ENCODE measurements at regions not wholly inside any gene's neighbourhood (a gene's known extent, or its start where the extent isn't known, plus 50 kb on each side); places are given as distances from the start of the nearest gene placed in this dataset.

- Histone ChIP-seq H3K27me3 (ENCODE audit: control insufficient read depth in 5 of 5, insufficient read depth in 4 of 5, low read length in 5 of 5) (no peaks in the 10 kb centered on the region), H3K4me3 (ENCODE audit: low read depth in 1 of 5, low read length in 5 of 5) (no peak overlapping the region), H3K27ac (ENCODE audit: low read depth, low read length) (no peak overlapping the region), H3K9me3 (ENCODE audit: control insufficient read depth in 5 of 5, low read length in 5 of 5) (no peaks in the 10 kb centered on the region), H3K9ac (ENCODE audit: low read length in 5 of 5) (no peak overlapping the region), H3K36me3 (ENCODE audit: control insufficient read depth in 5 of 5, insufficient read depth in 5 of 5, low read length in 5 of 5) (no peaks in the 10 kb centered on the region), H3K4me1 (ENCODE audit: control insufficient read depth in 5 of 5, insufficient read depth in 5 of 5, low read length in 5 of 5) (peaks cover 0 to 11% (median 0%) of the 10 kb centered on the region in 5 donors)
These were observed 75.6 kb upstream of the APCDD1 start for GRCh38 chr18:10378688-10379420.

DNA sequence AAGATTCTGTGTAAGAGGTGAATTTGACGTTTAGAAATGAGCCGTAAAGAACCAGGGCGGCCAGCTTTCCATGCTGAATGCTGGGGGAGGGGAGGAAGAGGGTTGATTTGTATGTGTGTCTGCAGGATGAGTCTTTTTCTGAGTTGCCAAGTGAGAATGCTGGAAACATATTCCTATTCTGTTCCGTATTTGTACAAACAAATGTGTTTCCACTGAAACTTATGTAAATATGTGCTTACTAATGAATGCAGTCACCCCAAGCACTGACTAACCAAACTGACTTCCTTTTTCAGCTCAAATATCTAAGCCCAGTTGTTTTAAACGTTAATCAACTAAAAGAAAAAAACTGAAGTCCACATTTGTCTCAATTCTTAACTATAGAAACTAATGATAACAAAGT, 74.9 kb upstream of the APCDD1 start:
- Histone ChIP-seq H3K9me3 (ENCODE audit: control insufficient read depth in 5 of 5, low read length in 5 of 5) (no peaks in the 10 kb centered on the region), H3K36me3 (ENCODE audit: control insufficient read depth in 5 of 5, insufficient read depth in 5 of 5, low read length in 5 of 5) (no peaks in the 10 kb centered on the region), H3K27me3 (ENCODE audit: control insufficient read depth in 5 of 5, insufficient read depth in 4 of 5, low read length in 5 of 5) (no peaks in the 10 kb centered on the region), H3K4me1 (ENCODE audit: control insufficient read depth in 5 of 5, insufficient read depth in 5 of 5, low read length in 5 of 5) (peaks cover 0 to 11% (median 0%) of the 10 kb centered on the region in 5 donors), H3K27ac (ENCODE audit: low read depth, low read length) (no peak overlapping the region), H3K9ac (ENCODE audit: low read length in 5 of 5) (no peak overlapping the region), H3K4me3 (ENCODE audit: low read depth in 1 of 5, low read length in 5 of 5) (no peak overlapping the region)

DNA sequence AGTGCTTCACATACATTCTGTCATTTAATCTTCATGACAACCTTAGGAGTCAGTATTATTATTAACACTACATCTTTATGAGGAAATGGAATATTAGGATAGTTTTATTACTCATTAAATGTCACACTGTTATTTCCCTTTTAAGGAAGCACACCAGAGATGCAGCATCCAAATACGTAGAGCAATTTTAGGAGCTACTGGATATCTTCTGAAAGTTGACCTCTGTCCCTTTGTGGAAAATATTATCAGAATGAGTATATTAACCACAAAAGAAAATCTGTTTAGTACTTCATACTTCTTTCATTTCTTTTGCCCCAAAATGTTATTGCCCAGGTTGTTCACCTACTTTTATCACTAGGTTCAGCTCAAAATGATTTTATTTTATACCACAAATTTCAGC, 72.9 kb upstream of the APCDD1 start:
- Histone ChIP-seq H3K4me1 (ENCODE audit: control insufficient read depth in 5 of 5, insufficient read depth in 5 of 5, low read length in 5 of 5) (peaks cover 0 to 17% (median 10%) of the 10 kb centered on the region in 5 donors), H3K4me3 (ENCODE audit: low read depth in 1 of 5, low read length in 5 of 5) (no peak overlapping the region), H3K27ac (ENCODE audit: low read depth, low read length) (no peak overlapping the region), H3K27me3 (ENCODE audit: control insufficient read depth in 5 of 5, insufficient read depth in 4 of 5, low read length in 5 of 5) (no peaks in the 10 kb centered on the region), H3K9me3 (ENCODE audit: control insufficient read depth in 5 of 5, low read length in 5 of 5) (no peaks in the 10 kb centered on the region), H3K36me3 (ENCODE audit: control insufficient read depth in 5 of 5, insufficient read depth in 5 of 5, low read length in 5 of 5) (no peaks in the 10 kb centered on the region), H3K9ac (ENCODE audit: low read length in 5 of 5) (no peak overlapping the region)

DNA sequence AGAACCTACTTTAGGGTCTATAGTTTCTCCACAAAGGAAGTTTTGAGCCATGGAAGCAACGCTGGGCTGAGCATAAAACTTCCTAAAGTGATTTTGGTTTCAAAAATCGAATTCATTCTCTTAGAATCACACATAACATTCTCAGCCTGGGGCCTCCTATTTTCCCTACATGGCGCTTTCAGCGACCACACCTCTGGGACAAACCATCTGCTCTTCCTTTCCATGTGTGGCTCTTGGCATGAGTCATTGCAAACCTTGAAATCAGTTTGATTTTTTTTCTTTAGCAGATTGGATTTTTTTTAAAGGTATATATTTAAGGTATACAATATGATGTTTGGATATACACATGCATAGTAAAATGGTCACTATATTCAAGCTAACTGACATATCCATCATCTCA, 72.5 kb upstream of the APCDD1 start:
- no peak overlapping the region for H3K9ac ChIP-seq (ENCODE audit: low read length in 5 of 5)
- H3K9me3 ChIP-seq (ENCODE audit: control insufficient read depth in 5 of 5, low read length in 5 of 5), result no peaks in the 10 kb centered on the region
- no peak overlapping the region for H3K27ac ChIP-seq (ENCODE audit: low read depth, low read length)
- H3K27me3 ChIP-seq (ENCODE audit: control insufficient read depth in 5 of 5, insufficient read depth in 4 of 5, low read length in 5 of 5), result no peaks in the 10 kb centered on the region
- H3K4me3 ChIP-seq (ENCODE audit: low read depth in 1 of 5, low read length in 5 of 5), result no peak overlapping the region
- peaks cover 0 to 17% (median 13%) of the 10 kb centered on the region in 5 donors for H3K4me1 ChIP-seq (ENCODE audit: control insufficient read depth in 5 of 5, insufficient read depth in 5 of 5, low read length in 5 of 5)
- H3K36me3 ChIP-seq (ENCODE audit: control insufficient read depth in 5 of 5, insufficient read depth in 5 of 5, low read length in 5 of 5), result no peaks in the 10 kb centered on the region

DNA sequence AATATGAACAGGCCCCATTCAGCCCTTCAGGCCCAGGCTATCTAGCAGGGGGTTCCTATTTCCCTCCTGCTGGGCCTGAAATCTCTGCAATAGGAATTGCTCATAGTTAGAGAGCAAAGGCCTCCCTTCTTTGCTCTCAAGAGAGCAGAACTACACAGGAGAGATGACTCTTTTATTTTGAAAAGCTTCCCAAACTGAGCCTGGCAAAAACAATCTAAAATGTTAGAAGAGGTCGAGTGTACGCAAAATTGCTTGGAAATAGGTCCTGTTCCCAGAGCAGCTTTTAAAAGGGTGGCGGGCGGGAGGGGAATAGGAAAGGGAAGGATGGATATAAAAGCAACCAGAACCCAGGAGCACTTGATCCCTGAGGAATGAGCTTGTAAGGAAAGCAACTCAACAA, 68.4 kb upstream of the APCDD1 start:
- Histone ChIP-seq H3K36me3 (ENCODE audit: control insufficient read depth in 5 of 5, insufficient read depth in 5 of 5, low read length in 5 of 5) (no peaks in the 10 kb centered on the region), H3K4me3 (ENCODE audit: low read depth in 1 of 5, low read length in 5 of 5) (no peak overlapping the region), H3K27me3 (ENCODE audit: control insufficient read depth in 5 of 5, insufficient read depth in 4 of 5, low read length in 5 of 5) (no peaks in the 10 kb centered on the region), H3K9ac (ENCODE audit: low read length in 5 of 5) (no peak overlapping the region), H3K4me1 (ENCODE audit: control insufficient read depth in 5 of 5, insufficient read depth in 5 of 5, low read length in 5 of 5) (peaks cover 0 to 16% (median 7%) of the 10 kb centered on the region in 5 donors), H3K27ac (ENCODE audit: low read depth, low read length) (peak overlapping the region; percentile 34), H3K9me3 (ENCODE audit: control insufficient read depth in 5 of 5, low read length in 5 of 5) (no peaks in the 10 kb centered on the region)

GRCh38 chr18:10386956-10387355, 67.5 kb upstream of the APCDD1 start:
- no peaks in the 10 kb centered on the region for H3K9me3 ChIP-seq (ENCODE audit: control insufficient read depth in 5 of 5, low read length in 5 of 5)
- no peaks in the 10 kb centered on the region for H3K27me3 ChIP-seq (ENCODE audit: control insufficient read depth in 5 of 5, insufficient read depth in 4 of 5, low read length in 5 of 5)
- no peak overlapping the region for H3K9ac ChIP-seq (ENCODE audit: low read length in 5 of 5)
- no peak overlapping the region for H3K4me3 ChIP-seq (ENCODE audit: low read depth in 1 of 5, low read length in 5 of 5)
- peaks cover 0 to 16% (median 7%) of the 10 kb centered on the region in 5 donors for H3K4me1 ChIP-seq (ENCODE audit: control insufficient read depth in 5 of 5, insufficient read depth in 5 of 5, low read length in 5 of 5)
- no peak overlapping the region for H3K27ac ChIP-seq (ENCODE audit: low read depth, low read length)
- H3K36me3 ChIP-seq (ENCODE audit: control insufficient read depth in 5 of 5, insufficient read depth in 5 of 5, low read length in 5 of 5), result no peaks in the 10 kb centered on the region

DNA sequence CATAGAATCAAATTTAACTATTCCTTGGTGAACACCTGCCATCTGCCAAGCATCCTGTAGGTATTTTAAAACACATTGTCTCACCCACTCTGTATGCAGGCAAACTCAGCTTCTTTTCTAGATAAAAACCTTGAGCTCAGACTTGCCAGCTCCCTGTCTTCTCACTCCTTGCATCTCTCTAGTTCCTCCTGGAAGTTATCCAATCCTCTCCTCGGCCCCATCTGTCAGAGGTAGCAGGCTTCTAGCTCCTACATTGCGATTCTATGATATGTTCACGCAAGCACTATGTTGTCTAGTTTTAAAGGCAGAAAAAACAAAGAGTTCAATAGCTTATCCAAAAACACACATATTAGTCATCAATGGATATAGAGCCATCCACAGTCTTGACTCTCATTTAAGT, 67.0 kb upstream of the APCDD1 start:
- no peak overlapping the region for H3K9ac ChIP-seq (ENCODE audit: low read length in 5 of 5)
- H3K27me3 ChIP-seq (ENCODE audit: control insufficient read depth in 5 of 5, insufficient read depth in 4 of 5, low read length in 5 of 5), result no peaks in the 10 kb centered on the region
- H3K27ac ChIP-seq (ENCODE audit: low read depth, low read length), result no peak overlapping the region

GRCh38 chr18:10388373-10388772, 66.1 kb upstream of the APCDD1 start:
- H3K9ac ChIP-seq (ENCODE audit: low read length in 5 of 5), result no peak overlapping the region
- no peaks in the 10 kb centered on the region for H3K36me3 ChIP-seq (ENCODE audit: control insufficient read depth in 5 of 5, insufficient read depth in 5 of 5, low read length in 5 of 5)
- H3K4me1 ChIP-seq (ENCODE audit: control insufficient read depth in 5 of 5, insufficient read depth in 5 of 5, low read length in 5 of 5), result peaks cover 0 to 16% (median 7%) of the 10 kb centered on the region in 5 donors
- no peak overlapping the region for H3K4me3 ChIP-seq (ENCODE audit: low read depth in 1 of 5, low read length in 5 of 5)
- H3K9me3 ChIP-seq (ENCODE audit: control insufficient read depth in 5 of 5, low read length in 5 of 5), result no peaks in the 10 kb centered on the region
- H3K27me3 ChIP-seq (ENCODE audit: control insufficient read depth in 5 of 5, insufficient read depth in 4 of 5, low read length in 5 of 5), result no peaks in the 10 kb centered on the region
- no peak overlapping the region for H3K27ac ChIP-seq (ENCODE audit: low read depth, low read length)

More for the DNA sequence above, 67.0 kb upstream of the APCDD1 start:
- H3K4me1 ChIP-seq (ENCODE audit: control insufficient read depth in 5 of 5, insufficient read depth in 5 of 5, low read length in 5 of 5), result peaks cover 0 to 16% (median 7%) of the 10 kb centered on the region in 5 donors
- H3K36me3 ChIP-seq (ENCODE audit: control insufficient read depth in 5 of 5, insufficient read depth in 5 of 5, low read length in 5 of 5), result no peaks in the 10 kb centered on the region
- no peaks in the 10 kb centered on the region for H3K9me3 ChIP-seq (ENCODE audit: control insufficient read depth in 5 of 5, low read length in 5 of 5)
- no peak overlapping the region for H3K4me3 ChIP-seq (ENCODE audit: low read depth in 1 of 5, low read length in 5 of 5)

DNA sequence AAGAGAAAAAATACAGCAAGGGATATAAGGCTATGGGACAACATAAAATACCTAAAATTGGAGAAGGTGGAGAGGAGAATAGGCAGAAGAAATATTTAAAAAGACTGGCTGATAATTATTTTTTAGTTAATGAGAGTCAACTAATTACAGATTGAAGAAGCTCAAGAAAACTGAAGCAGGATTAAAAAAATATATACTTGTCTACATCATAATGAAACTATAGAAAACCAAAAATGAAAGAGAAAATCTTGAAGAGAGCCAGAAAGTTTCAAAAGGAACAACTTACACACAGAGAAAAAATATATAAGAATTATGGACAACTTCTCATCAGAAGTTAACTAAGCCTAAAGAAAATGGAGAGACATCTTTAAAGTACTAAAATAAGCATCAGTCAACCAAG, 62.9 kb upstream of the APCDD1 start:
- peaks cover 0 to 4% (median 0%) of the 10 kb centered on the region in 5 donors for H3K9me3 ChIP-seq (ENCODE audit: control insufficient read depth in 5 of 5, low read length in 5 of 5)
- no peak overlapping the region for H3K27ac ChIP-seq (ENCODE audit: low read depth, low read length)
- H3K36me3 ChIP-seq (ENCODE audit: control insufficient read depth in 5 of 5, insufficient read depth in 5 of 5, low read length in 5 of 5), result no peaks in the 10 kb centered on the region

DNA sequence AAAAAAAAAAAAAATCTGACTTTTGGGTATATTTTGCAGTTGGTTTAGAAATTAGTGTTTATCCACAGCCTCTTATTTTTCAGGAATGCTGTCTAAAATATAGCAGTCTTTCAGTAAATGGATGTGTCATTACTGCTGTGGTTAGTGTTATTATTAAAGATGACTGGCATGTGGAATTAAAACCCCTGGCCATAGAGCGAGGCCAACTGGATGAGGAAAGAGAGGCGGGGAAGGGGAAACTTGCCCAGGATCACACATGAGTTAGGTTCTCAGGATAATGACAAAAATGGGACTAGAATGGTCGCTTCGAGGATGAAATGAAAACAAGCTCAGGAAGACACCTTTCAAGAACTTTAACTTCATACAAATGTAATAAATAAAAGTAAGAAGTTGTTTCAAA, 57.4 kb upstream of the APCDD1 start:
- Histone ChIP-seq H3K4me3 (ENCODE audit: low read depth in 1 of 5, low read length in 5 of 5) (no peak overlapping the region), H3K4me1 (ENCODE audit: control insufficient read depth in 5 of 5, insufficient read depth in 5 of 5, low read length in 5 of 5) (no peaks in the 10 kb centered on the region), H3K27me3 (ENCODE audit: control insufficient read depth in 5 of 5, insufficient read depth in 4 of 5, low read length in 5 of 5) (no peaks in the 10 kb centered on the region), H3K9ac (ENCODE audit: low read length in 5 of 5) (no peak overlapping the region), H3K27ac (ENCODE audit: low read depth, low read length) (no peak overlapping the region), H3K36me3 (ENCODE audit: control insufficient read depth in 5 of 5, insufficient read depth in 5 of 5, low read length in 5 of 5) (no peaks in the 10 kb centered on the region), H3K9me3 (ENCODE audit: control insufficient read depth in 5 of 5, low read length in 5 of 5) (peaks cover 0 to 4% (median 0%) of the 10 kb centered on the region in 5 donors)

More for the DNA sequence above, 62.9 kb upstream of the APCDD1 start:
- Histone ChIP-seq H3K4me3 (ENCODE audit: low read depth in 1 of 5, low read length in 5 of 5) (no peak overlapping the region), H3K9ac (ENCODE audit: low read length in 5 of 5) (no peak overlapping the region), H3K4me1 (ENCODE audit: control insufficient read depth in 5 of 5, insufficient read depth in 5 of 5, low read length in 5 of 5) (peaks cover 0 to 6% (median 0%) of the 10 kb centered on the region in 5 donors), H3K27me3 (ENCODE audit: control insufficient read depth in 5 of 5, insufficient read depth in 4 of 5, low read length in 5 of 5) (no peaks in the 10 kb centered on the region)

Data from subcutaneous abdominal adipose tissue (tissue), 5 donors.